NCI-H460 (cell line): ENCODE measurements at regions not wholly inside any gene's neighbourhood (a gene's known extent, or its start where the extent isn't known, plus 50 kb on each side); places are given as distances from the start of the nearest gene placed in this dataset.
"Not testable (repeated sequence)": the region's sequence is repeated elsewhere in the genome, so short reads cannot be mapped to it uniquely, and the experiment has no call there.

Experiments used
- DNase-seq: peaks from one replicate; pipeline ENCODE4 v3.0.0-alpha.2; 2016; ENCODE audit warnings: low read depth; ENCODE audit errors: extremely low read depth

DNA sequence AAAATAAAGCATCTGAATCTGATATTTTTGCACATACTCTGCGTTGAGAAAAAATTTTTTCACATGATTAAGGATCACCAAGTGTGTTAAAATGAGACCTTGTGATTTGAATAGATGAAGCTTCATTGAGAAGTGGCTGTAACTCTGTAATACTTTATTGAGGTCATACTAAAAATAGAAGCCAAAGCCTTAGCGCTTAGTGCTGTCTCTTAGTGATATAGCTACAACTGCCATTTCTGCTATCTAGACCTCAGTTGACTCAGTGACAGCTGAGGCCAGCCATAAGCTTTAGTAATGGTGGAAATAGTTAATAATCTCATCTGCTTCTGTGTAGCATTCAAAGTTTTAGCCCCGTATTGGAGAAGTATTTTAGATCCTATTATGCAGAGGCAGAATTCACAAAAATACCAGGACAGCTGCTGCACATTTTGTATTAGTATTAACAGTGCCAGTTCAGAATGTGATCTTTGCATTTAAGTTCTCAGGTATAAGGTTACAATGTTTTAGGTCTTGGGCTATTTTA lies 107.4 kb upstream of the SGCD start:
- no peak for DNase-seq

DNA sequence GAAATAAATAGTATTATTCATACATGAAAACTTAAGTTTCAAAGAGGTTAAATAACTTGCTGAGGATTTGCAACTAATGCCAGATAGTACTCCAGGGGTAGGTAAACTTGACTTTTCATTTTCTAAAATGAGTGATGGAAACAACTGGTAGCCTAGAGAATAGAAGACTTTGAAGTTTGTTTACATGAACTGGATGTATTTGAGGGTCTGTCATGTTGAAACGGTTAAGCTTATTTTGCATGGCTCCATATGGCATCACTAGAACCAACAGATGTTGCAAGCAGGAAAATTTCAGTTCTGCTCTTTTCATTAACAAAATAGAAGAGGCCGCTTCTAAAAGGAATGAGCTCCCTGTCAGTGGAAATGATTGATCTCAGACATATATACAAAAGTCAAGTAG lies 105.1 kb upstream of the SGCD start:
- DNase-seq: no peak

DNA sequence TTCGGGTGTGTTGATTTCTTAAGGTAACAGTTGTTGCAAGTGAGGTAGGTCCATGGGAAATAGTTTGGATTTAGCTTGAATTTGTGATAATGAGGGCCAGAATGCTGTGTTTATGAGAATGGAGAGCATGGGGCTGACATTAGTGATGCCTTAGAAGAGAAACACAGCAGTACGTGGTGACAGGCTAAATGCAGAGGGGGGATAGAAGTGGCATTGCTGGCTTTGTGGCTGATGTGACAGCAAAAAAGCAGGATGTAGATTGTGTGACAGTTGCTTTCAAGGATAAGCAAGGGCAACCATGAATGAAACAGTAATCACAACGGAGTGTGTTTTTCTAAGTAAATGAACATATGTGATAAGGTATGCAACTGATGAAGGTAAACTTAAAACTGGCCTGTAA lies 103.4 kb upstream of the SGCD start:
- no peak for DNase-seq

DNA sequence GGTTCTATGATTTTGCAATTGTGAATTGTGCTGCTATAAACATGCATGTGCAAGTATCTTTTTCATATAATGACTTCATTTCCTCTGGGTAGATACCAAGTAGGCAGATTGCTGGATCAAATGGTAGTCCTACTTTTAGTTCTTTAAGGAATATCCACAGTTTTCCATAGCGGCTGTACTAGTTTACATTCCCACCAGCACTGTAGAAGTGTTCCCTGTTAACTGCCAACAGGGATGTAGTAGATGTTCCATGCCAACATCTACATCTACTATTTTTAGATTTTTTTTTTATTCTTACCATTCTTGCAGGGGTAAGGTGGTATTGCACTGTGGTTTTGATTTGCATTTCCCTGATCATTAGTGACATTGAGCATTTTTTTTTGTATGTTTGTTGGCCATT lies 100.5 kb upstream of the SGCD start:
- not testable (repeated sequence) for DNase-seq

DNA sequence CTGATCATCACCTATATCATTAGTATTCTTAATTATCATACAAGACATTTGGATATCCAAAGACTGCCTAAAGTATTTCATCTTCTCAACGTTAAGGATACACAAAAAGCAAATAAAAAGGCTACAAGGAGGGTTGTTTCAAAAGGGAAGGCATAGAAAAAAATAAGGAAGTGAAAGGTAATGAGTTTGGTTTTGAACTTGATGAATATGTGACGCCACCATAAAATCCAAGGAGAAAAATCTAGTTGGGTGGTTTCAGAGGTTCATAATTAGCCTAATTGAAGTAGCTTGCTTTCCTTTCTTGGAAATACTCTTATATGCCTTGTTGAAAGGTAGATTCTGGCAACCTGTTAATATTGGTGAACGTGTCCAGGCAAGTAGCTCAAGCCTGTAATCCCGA lies 96.1 kb upstream of the SGCD start:
- DNase-seq: no peak

DNA sequence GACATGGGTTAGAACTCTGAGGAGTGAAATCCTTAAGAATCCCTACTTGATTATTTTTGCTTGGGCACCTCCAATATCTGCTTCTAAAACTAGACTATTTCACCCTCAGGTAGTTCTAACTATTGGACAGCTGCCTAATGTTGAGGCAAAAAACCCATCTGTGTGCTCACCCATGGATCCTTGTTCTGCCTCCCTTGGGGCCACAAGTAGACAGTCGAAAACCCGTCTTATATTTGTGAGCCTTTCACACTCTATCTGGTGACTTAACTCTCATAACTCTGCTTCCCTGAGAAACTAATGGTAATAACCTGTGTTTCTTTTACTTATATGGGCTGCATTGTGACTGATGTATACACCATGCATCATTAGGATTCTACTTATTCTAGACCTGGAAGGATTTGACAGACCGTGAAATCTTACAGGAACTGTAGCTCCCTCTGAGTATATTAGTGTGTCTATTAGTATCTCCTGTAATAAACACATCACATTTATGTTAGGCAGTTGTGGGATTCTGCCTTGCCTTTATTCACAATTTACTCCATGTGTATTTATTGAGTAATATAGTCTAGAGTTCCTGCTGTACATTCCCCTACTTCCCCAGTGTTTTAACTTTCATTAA lies 94.6 kb upstream of the SGCD start:
- no peak for DNase-seq

DNA sequence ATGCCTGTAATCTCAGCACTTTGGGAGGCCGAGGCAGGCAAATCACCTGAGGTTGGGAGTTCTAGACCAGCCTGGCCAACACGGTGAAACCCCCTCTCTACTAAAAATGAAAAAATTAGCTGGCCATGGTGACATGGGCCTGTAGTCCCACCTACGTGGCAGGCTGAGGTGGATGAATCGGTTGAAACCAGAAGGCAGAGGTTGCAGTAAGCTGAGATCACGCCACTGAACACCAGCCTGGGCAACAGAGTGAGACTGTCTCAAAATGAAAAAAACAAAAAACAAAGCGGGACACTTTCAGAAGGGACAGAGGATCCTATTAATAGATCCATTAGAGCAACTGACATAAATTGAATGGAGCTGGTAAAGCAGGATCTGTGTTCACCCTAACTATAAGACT lies 89.6 kb upstream of the SGCD start:
- no peak for DNase-seq

DNA sequence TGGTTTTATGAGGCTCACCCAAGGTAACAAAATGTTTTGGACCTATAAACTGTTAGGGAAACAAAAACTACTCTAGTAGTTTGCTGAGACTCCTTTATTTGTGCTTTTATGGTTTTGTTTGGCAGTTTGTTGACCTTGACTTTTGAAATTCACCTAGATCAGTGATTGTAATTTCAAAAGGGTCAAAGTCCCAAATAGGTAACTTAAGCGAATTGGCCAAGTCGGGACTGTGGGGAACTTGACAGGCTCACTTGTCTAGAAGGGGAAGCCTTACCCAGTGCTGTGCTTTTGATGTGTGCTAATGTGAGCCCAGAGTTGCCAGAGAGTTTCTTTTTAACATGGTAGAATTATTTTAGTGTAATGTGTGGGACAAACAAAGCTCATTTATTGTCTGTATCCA lies 87.2 kb upstream of the SGCD start:
- no peak for DNase-seq

DNA sequence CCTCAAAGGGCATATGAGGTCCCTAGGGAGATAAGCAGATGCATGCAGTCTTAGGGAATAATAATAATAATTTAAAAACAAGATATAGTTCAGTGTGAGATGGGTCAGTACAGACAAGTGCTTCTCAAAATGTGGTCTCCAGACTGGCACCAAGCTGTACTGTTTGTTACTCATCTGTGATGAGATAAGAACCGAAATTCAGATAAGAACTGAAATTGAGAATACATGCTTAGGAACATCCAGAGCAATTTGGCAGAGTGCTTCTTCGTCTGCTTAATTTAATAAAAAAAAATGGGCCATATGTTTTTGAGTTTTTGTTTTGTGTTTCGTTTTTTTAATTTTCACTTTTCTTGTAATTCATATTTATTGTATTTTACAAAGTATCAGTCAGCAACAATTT lies 86.5 kb upstream of the SGCD start:
- DNase-seq: no peak

DNA sequence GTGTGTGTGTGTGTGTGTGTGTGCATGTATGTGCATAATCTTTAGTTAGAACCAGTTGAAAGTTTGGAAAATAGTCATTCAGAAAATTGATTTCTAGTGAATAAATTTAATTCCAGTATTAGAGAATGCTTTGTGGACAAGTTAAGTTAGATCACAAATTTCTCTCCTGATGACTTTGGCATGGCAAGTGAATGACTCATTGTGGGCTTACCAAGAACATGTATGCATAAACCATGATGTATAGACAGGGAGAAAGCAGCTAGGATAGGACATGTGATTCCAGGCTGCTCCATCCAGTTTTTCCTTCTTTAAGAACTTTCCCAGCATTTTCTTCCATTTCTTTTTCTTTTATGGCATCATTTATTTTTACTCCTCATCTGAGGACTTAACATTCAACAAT lies 85.7 kb upstream of the SGCD start:
- DNase-seq: no peak

DNA sequence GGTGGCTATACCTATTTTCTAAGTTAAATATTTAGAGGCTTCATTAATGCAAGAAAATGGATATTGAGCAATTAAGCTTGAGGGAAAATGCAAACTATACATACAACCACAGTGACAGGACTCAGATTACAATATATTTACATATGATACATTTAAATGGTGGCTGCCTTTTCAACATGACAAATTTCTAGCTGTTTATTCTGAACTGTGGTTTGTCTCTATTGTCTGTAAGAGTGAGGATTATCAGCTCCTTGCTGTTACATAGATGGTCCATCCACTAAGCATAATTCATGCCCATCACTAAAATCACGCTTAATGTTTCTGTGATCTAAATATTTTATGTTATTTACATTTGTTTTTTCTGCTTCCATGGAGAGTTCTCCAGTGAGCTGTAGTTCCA lies 81.1 kb upstream of the SGCD start:
- DNase-seq: no peak

DNA sequence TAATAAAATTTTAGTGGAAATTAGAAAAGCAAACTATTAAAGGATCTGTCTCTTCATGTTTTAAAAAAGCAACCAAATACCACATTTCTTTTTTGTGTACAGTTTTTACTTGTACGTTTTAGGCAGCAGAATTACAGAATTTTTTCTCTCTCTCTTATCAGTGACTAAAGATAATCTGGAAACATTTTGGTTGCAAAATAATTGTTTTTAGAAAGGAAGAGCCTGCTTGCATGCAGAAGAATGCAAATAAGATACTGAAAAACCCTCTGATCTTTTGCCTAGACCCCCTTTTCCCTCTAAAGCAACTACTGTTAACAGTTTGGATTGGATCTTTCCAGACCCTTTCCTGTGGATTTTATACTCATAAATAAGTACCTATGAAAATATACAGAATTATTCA lies 75.9 kb upstream of the SGCD start:
- no peak for DNase-seq

DNA sequence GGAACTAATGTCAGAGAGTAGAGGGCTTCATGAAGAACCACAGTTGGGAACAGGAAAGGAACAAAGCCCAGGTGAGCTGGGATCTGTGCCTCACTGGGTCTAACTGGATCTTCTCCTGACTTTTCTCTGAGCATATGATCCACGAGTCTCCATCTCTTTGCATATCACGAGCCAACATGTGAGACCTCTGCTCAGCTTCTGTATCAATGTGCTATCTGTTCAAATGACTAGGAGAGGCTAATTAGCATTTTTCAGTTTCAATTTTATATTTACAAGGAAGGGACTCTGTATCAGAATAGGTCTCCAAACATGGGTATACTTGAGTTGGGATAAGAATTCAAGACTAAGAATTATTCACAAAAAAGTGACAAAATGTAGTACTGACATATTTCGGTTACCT lies 73.8 kb upstream of the SGCD start:
- no peak for DNase-seq

DNA sequence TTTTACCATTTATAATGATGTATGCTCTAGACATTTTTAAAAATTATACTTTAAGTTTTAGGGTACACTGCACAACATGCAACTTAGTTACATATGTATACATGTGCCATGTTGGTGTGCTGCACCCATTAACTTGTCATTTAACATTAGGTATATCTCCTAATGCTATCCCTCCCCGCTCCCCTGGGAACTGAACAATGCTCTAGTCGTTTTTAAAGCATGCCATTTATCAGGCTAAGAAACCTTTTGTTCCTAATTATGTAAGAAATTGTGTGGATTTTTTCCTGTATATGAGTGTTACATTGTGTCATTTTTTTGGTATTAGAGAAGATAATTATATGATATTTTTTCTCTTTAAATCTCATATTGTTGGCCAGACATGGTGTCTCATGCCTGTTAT lies 72.8 kb upstream of the SGCD start:
- no peak for DNase-seq

DNA sequence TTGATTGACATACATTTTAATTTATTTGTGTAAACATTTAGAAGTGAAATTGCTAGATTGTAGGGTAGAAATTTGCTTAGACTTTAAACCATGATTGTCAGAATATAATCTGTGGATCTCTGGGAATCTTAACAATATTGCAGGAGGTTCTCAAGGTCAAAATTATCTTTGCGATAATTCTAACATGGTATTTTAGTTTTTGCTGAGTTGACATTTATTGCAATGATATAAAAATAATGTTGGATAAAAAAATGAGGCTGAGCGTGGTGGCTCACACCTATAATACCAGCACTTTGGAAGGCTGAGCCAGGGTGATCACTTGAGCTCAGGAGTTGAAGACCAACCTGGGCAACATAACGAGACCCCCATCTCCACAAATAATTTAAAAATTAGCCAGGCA lies 70.3 kb upstream of the SGCD start:
- DNase-seq: no peak

DNA sequence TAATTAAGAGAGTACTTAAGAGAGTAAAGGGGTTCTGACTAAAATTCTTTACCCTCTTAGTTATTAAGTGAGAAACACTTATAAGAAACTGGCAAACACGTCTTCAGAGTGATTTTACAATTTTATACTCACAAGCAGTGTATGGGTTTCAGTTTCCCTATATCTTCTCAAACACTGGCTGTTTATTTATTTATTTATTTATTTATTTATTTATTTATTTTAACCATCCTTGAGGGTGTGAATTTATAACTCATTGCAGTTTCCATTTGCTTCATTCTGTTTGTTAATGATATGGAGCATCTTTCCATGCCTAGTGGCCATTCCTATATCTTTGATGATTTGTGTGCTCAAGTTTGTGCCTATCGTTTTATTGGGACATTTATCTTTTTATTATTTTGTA lies 68.0 kb upstream of the SGCD start:
- DNase-seq: no peak

DNA sequence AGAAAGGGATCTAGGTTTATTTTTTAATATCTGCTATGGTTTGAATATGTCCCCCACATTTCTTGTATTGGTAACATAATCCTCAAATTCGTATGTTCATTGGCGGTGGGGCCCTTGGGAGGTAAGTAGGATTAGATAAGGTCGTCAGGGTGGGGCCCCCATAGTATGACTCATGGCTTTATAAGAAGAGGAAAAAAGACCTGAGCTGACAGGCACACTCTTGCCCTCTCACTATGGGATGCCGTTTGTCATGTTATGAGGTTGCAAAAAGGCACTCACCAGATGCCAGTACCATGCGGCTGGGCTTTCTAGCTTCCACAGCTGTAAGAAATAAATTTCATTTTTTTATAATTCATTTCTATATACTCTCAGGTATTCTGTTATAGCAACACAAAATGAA lies 67.3 kb upstream of the SGCD start:
- no peak for DNase-seq

DNA sequence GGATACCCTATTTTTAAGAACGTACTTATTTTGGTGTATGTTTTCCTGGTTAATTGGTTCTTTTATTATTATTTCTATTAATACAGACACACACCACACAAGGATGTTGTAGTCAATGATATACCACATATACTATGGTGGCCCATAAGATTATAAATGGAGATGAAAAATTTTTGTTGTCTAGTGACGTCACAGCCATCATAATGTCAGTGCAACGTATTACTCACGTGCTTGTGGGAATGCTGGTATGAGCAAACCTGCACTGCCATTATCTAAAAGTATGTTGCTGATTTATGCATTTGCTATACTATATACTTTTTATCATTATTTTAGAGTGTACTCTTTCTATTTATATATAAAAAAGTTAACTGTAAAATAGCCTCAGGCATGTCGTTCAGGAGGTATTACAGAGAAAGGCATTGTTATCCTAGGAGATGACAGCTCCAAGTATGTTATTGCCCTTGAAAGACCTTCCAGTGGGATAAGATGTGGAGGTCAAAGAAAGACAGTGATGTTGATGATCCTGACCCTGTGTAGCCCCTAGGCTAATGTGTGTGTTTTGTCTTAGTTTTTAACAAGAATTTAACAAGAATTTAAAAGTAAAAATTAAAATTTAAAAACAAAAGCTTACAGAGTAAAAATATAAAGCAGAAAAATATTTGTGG lies 65.6 kb upstream of the SGCD start:
- DNase-seq: no peak

DNA sequence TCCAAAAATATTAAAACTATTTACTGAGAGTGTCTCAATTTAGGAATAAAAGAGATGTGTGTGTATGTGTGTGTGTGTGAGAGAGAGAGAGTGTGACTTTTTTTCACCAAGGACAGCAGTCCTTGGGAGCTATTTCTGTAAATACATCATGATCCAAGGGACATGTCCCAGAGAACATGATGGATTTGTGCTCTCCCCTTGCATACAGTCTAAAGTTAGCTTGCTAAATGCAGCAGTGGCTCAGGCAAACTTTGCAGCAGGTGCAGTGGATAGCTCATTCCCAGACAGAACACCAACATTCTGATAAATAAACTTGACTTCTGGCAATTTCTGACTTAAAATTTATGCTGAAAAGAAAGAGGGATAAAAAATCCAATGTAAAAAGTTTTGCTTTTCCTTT lies 55.4 kb upstream of the SGCD start:
- DNase-seq: no peak

DNA sequence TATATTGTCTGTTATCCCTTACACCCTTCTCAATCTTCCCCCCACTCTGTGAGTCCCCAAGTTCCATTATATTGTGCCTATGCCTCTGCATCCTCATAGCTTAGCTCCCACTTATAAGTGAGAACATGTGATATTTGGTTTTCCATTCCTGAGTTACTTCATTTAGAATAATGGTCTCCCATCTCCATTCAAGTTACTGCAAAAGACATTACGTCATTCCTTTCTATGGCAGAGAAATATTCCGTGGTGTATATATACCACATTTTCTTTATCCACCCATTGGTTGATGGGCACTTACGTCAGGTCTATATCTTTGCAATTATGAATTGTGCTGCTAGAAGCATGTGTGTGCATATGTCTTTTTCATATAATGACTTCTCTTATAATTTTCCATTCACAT lies 54.8 kb upstream of the SGCD start:
- DNase-seq: no peak

DNA sequence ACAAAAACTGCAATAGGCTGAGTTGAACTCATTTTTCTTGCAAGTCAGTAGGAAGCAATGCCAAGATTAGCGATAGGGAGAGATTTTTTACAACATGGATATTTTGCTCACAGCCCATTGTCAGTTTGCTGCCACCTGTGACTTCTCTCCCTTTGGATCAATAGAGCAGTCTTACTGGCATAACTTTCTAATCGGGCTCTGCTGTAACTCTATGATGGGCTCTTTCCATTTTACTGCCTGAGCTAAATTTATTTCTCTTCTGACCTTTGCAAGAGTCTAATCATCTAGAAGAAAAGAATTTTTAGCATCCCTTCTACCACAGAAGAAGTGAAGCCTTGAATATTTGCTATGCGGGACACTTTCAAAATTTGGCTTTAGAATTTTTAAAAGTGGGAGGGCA lies 53.6 kb upstream of the SGCD start:
- no peak for DNase-seq

DNA sequence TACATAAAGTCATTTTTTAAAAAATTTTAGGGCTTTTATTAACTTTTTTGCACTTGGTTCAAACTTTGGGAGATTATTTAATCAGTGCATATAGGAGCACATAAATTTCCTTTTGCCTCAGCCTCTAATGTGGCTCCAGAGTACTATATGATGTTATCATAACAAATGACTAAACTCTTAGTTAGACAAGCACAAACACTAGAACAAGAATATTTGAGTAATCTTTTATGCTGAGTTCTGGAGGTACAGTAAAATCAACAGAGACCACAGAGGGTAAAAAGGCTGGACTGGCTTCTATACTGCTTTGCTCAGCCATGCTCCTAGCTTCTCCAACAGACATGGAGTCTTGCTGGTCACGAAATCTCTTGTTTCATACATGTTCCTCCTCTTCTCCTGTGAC lies 52.5 kb upstream of the SGCD start:
- DNase-seq: no peak
